NCI-H146 (cell line): ENCODE measurements at regions not wholly inside any gene's neighbourhood (a gene's known extent, or its start where the extent isn't known, plus 50 kb on each side); places are given as distances from the start of the nearest gene placed in this dataset.

Source experiments
- DNase-seq: peaks from one replicate; lab custom pipeline; 2025; lab: John Stamatoyannopoulos, UW

DNA sequence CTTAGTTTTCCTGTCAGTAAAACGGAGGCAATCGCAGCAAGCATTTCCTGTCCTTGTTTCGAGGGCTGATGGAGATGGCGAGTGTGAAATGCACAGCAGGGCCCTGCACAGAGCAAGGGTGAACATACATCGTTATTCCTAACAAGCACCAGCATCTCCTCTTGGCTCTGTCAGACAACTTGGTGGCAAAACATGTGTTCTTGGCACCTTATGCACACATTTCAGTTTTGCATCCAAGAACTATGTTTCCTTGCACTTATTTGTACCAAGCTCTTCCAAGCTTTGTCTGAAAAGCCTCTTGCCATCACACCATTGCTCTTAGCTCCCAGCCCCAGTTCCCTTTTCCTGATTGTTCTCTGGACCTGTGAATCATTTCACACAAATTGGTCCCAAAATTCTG is 132.9 kb upstream of the GRB10 start:
- no peak for DNase-seq

GRCh38 chr7:50914460-50914859 is 131.8 kb upstream of the GRB10 start:
- DNase-seq = no peak

- DNase-seq = no peak
These were observed 126.1 kb upstream of the GRB10 start for GRCh38 chr7:50908628-50909290.

DNA sequence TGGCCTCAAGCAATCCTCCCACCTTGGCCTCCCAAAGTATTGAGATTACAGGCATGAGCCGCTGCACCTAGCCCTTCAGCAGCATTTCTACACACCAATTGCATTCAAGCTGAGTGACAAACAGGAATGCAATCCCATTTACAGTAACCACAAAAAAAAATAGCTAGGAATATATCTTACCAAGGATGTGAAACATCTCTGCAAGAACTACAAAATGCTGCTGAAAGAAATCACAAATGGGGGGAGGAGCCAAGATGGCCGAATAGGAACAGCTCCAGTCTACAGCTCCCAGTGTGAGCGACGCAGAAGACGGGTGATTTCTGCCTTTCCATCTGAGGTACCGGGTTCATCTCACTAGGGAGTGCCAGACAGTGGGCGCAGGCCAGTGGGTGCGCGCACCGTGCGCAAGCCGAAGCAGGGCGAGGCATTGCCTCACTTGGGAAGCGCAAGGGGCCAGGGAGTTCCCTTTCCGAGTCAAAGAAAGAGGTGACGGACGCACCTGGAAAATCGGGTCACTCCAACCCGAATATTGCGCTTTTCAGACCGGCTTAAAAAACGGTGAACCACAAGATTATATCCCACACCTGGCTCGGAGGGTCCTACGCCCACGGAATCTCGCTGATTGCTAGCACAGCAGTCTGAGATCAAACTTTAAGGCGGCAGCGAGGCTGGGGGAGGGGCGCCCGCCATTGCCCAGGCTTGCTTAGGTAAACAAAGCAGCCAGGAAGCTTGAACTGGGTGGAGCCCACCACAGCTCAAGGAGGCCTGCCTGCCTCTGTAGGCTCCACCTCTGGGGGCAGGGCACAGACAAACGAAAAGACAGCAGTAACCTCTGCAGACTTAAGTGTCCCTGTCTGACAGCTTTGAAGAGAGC is 116.1 kb upstream of the GRB10 start:
- DNase-seq = peak; percentile 23

GRCh38 chr7:50887061-50887460 is 104.4 kb upstream of the GRB10 start:
- peak; percentile 10 for DNase-seq

- no peak for DNase-seq
These were observed 89.7 kb upstream of the GRB10 start for GRCh38 chr7:50872437-50872836.

GRCh38 chr7:50869108-50869725 is 86.5 kb upstream of the GRB10 start:
- DNase-seq = no peak

DNA sequence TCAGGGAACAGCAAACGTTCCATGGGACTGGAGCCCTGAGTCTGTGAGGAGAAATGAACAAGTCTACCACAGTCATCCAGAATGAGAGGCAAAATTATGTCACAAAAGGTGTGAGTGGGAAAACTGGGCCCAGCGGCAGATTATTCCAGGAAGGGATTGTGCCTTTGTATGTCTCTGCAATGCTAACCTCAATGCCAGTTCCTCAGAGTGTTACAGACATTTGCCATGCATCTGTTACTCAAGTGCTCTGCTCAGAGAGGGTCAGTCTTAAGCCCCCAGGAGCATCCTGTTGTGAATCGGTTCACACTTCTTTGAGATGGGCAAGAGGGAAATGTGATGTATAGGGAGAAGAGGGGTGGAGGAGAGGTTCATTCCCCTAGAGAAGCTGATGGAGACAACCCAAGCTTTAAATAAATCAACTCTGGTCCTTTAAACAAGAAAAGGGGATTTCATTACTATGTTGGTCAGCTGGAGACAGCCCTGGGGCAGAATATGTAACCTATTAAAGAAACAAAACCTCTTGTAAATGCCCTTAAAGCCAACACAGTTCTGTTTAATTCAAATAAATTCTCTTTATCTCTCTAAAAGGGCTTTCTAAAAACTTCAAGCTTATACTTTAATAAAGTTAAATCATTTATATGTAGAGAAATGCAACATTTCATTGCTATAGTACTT is 85.9 kb upstream of the GRB10 start:
- DNase-seq = no peak

DNA sequence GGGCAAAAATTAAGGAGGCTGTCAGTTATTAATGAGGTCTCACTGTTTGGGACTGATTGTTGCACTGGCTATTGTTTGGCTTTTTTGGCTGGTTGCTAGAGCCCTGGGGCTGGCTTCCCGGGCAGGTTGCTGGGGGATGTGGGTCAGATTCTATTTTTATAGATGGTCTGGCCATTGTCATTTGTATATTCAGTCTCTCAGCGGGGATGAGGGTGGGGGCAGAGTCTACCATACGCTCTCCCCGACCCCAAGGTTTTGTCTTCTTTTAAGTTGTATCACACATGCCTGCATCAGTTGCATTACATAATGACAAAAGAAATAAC is 84.3 kb upstream of the GRB10 start:
- DNase-seq = no peak

DNA sequence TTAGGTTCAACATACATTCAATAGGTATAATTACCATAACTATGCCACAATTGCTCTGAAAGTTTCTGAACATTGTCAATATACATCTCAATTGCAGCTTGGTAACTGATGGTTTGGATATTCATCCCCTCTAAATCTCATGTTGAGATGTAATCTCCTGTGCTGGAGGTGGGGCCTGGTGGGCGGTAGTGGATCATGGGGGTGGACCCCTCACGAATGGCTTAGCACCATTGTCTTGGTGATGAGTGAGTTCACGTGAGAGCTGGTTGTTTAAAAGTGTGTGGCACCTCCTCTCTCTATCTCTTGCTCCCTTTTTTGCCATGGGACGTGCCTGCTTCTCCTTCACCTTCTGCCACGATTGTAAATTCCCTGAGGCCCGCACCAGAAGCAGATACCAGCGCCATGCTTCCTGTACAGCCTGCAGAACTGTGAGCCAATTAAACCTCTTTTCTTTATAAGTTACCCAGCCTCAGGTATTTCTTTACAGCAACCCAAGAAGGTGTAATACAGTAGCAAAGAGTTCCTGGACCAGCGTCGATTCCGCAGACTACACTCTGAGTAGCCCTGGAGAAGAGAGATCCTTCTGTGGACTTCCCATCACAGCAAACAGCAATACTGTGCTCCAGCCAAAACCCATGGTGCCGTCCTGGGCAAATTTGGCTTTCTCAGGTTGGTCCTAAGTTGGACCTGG is 83.8 kb upstream of the GRB10 start:
- DNase-seq = no peak

GRCh38 chr7:50865450-50865849 is 82.8 kb upstream of the GRB10 start:
- no peak for DNase-seq

- DNase-seq = no peak
These were observed 82.0 kb upstream of the GRB10 start for GRCh38 chr7:50864694-50865093.

DNA sequence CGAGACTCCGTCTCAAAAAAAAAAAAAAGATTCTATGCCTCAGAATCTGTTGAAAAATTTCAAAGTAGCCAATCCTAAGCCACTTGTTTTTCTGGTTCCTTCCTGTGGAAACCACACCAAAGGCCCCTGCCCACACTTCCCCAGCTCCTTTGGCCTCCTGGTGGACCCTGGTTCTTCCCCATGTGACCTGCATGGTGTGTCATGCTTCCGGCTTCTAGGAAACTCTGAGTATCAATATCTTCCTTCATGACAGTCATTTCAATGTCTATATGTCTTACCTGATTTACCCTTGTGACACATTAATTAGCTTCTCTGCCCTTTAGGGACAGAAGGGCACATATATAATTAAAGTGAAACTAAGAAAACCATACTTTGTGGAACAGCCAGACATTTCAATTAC is 80.4 kb upstream of the GRB10 start:
- DNase-seq = no peak

DNA sequence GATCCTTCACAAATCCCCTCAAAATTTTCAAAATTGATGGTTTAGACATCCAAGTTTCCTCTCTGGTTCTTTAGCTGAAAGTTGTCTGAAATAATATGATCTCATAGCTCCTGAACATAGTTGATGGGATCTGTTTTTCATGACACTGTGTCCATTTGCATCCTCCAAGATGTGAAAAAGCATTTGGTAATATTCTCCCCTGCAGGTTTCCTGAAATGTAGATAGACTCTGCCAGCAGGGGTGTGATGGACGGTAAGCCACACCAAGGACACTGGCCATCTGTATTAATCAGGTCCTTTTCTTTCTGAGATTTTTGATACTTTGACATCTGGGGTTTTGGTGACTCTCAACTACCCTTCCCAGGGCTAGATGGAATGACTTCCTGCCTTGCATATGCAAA is 79.6 kb upstream of the GRB10 start:
- DNase-seq = no peak

GRCh38 chr7:50860598-50860997 is 77.9 kb upstream of the GRB10 start:
- DNase-seq = no peak

DNA sequence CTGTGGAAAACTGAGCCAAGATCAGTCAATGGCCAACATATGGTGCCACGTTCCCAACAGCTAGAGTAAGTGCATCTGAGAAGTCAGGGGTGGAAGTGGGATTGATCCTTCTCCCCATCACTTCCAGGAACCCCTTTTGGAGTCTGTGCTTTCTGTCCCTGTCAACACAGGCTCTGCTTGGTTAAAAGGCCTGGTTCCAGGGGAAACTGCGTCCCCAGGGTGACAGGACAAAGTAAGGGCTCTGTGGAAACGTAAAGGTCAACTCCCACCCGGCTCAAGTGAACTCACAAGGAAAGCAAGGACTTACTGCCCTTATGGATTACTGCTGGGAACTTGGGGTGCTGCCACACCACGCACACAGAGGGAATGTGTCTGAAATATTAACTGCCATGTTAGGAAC is 77.5 kb upstream of the GRB10 start:
- DNase-seq = no peak

DNA sequence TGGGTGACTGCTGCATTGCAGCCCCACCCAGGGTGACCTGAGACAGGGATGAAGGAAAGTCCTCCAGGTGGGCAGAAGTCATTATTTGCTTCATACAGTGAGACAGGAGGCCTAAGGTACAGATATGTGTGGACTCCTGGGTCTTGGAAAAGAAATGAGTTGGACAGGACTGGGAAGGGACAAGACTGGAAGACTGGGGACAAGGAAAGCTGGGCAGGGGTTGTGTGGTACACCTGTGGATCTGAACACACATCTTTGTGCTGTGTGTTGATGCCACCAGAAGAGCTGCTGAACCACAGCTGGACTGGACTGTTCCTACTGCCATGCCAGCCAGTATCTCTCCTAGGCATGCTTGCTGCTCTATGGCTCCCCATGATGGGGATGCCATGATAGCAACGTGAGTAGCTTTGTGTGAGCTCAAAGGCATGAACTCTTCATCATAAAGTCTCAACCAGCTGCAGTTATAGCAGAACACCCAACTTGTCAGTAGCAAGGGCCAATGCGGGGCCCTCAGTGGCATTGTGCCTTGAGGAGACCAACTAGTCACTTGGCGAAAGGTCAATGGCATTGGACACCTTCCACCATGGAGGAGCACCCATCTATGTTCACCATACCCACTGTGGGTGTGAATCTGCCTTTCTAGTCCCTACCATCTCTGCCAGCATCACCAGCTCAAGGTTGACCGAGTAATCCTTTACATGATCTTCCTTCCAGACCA is 76.0 kb upstream of the GRB10 start:
- no peak for DNase-seq

GRCh38 chr7:50857804-50858489 is 75.3 kb upstream of the GRB10 start:
- no peak for DNase-seq

DNA sequence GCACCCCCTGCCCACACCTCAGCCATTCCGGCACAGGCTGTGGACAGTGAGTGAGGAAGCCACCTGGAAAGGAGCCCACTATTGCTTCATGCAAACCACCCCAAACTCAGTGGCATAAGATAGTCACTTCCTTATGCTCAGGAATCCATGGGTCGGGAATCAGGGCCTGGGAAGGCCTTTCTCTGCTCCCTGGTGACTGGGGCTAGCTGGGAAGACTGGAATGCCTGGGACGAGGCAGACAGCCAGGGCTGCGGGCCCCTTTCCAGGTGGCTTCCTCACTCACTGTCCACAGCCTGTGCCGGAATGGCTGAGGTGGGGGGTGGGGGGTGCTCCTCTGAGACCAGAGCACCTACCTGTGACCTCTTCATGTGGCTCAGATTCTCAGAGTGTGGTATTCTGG is 74.1 kb upstream of the GRB10 start:
- no peak for DNase-seq

DNA sequence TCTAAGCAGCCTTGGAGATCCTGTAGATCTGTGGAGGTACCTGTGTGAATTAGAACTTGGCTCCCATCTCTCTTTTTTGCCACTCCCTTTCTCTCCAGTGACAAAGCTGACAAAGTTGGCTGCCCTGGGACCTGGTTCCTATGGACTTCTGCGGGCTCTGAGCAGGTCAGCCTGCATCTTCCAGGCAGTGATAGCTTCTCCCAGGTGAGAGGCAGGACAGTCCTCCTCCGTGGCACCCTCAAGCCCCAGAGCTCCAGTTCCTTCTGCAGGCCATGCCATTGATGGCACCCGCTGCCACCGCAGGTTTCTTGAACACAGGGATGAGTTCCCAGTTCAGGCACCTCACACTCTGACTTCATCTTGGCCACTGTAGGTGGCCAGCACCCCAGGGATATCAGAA is 73.5 kb upstream of the GRB10 start:
- no peak for DNase-seq

GRCh38 chr7:50855526-50855925 is 72.8 kb upstream of the GRB10 start:
- DNase-seq = no peak
